Chondrocyte (in vitro differentiated cells): ENCODE measurements at regions not wholly inside any gene's neighbourhood (a gene's known extent, or its start where the extent isn't known, plus 50 kb on each side); places are given as distances from the start of the nearest gene placed in this dataset.

Source experiments
- DNase-seq: peaks from one replicate; pipeline ENCODE4 v3.0.0; 2021; ENCODE audit warnings: mixed read lengths, low spot score
- H3K27ac Mint-ChIP-seq: one replicate; pipeline ENCODE4 v1.8.0; 2021; ENCODE audit warnings: mild to moderate bottlenecking, moderate library complexity, mixed read lengths; ENCODE audit not compliant: unreplicated experiment
- H3K27me3 Mint-ChIP-seq: 2 replicates; pipeline ENCODE4 v1.8.0; 2021; ENCODE audit warnings: low read depth, mixed read lengths
- H3K36me3 Mint-ChIP-seq: 2 replicates; pipeline ENCODE4 v1.8.0; 2021; ENCODE audit warnings: low read depth, mixed read lengths
- H3K4me1 Mint-ChIP-seq: 2 replicates; pipeline ENCODE4 v1.8.0; 2021; ENCODE audit warnings: low read depth, mild to moderate bottlenecking, mixed read lengths
- H3K4me3 Mint-ChIP-seq: one replicate; pipeline ENCODE4 v1.8.0; 2021; ENCODE audit warnings: mild to moderate bottlenecking, moderate library complexity, mixed read lengths; ENCODE audit not compliant: unreplicated experiment
- H3K9me3 Mint-ChIP-seq: 2 replicates; pipeline ENCODE4 v1.8.0; 2021; ENCODE audit warnings: low read depth, mixed read lengths
- TF ChIP-seq, protein P1 (sequence below): fragments of 200-600 bp; sonication (generic); IDR thresholded peaks from 2 replicates; pipeline ENCODE4 v1.5.0; 2021; ENCODE audit warnings: antibody characterized with exemption, mild to moderate bottlenecking, moderate library complexity

DNA sequence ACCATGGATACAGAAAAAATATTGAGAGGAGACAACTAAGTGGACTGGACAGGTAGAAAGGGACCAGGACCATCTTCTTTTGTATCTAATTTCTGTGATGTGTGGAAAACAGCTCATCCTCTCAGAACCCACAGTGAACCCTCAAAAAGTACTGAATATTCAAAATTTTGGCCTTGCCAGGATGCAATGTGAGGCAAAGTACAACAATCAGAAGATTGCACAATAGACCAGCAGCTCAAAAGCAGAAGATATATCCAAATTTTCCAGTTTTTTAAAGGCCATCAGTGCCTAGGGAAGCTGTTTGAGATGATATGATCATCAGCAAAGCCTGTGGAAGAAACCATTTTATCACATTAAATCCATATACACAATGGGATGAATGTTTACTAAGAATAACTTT, 973.3 kb upstream of the MIR17HG start:
- DNase-seq, result no peak
- no peak overlapping the region for H3K27ac Mint-ChIP-seq
- no peak overlapping the region for H3K4me3 Mint-ChIP-seq
- peaks cover 10% of the 10 kb centered on the region for H3K9me3 Mint-ChIP-seq
- no peaks in the 10 kb centered on the region for H3K36me3 Mint-ChIP-seq
- TF ChIP-seq, protein P1, sequence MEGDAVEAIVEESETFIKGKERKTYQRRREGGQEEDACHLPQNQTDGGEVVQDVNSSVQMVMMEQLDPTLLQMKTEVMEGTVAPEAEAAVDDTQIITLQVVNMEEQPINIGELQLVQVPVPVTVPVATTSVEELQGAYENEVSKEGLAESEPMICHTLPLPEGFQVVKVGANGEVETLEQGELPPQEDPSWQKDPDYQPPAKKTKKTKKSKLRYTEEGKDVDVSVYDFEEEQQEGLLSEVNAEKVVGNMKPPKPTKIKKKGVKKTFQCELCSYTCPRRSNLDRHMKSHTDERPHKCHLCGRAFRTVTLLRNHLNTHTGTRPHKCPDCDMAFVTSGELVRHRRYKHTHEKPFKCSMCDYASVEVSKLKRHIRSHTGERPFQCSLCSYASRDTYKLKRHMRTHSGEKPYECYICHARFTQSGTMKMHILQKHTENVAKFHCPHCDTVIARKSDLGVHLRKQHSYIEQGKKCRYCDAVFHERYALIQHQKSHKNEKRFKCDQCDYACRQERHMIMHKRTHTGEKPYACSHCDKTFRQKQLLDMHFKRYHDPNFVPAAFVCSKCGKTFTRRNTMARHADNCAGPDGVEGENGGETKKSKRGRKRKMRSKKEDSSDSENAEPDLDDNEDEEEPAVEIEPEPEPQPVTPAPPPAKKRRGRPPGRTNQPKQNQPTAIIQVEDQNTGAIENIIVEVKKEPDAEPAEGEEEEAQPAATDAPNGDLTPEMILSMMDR, result no peak
- no peaks in the 10 kb centered on the region for H3K27me3 Mint-ChIP-seq
- H3K4me1 Mint-ChIP-seq, result peaks cover 3% of the 10 kb centered on the region

DNA sequence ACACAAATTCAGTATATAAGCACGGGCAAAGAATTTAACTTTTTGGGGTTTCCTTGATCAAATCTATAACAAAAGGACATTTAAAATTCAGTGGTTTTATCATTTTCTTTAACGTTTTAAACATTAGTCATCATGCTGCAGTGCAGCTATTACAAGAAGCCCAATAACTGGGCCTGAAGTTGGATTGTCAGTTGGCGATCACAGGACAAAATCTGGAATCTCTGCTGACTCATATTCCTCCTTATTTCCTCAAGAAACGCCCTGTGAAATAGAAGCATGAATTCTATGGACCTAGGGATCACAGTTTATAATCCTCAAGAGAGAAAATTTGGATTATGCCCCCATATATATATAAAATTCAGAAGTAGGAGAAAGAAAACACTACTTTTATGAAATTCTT, 971.6 kb upstream of the MIR17HG start:
- H3K27ac Mint-ChIP-seq, result no peak overlapping the region
- H3K4me1 Mint-ChIP-seq, result peaks cover 7% of the 10 kb centered on the region
- H3K36me3 Mint-ChIP-seq, result no peaks in the 10 kb centered on the region
- no peak overlapping the region for H3K4me3 Mint-ChIP-seq
- DNase-seq, result no peak
- no peaks in the 10 kb centered on the region for H3K27me3 Mint-ChIP-seq
- peaks cover 12% of the 10 kb centered on the region for H3K9me3 Mint-ChIP-seq
- TF ChIP-seq, protein P1, result no peak

DNA sequence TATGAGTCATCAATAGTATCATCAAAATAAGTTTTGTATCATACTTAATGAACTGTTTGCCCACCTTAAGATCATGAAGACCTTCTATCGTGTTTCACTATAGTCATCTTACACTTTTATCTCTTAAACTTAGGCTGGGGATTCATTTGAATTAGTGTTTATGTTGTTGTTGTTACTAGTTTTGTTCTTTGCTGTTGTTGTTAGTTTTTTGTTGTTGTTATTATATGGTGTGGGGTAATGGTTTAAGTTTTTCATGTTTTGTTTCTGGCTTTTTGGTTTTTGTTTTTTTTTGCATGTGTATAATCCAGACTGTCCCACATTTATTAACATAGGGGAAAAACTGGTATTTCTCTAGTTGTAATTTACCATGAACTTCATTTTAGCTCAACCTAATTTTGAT, 965.1 kb upstream of the MIR17HG start:
- H3K27me3 Mint-ChIP-seq, result no peaks in the 10 kb centered on the region
- peaks cover 8% of the 10 kb centered on the region for H3K4me1 Mint-ChIP-seq
- TF ChIP-seq, protein P1, result no peak
- no peak overlapping the region for H3K4me3 Mint-ChIP-seq
- no peak for DNase-seq
- no peak overlapping the region for H3K27ac Mint-ChIP-seq
- H3K36me3 Mint-ChIP-seq, result no peaks in the 10 kb centered on the region
- peaks cover 4% of the 10 kb centered on the region for H3K9me3 Mint-ChIP-seq

DNA sequence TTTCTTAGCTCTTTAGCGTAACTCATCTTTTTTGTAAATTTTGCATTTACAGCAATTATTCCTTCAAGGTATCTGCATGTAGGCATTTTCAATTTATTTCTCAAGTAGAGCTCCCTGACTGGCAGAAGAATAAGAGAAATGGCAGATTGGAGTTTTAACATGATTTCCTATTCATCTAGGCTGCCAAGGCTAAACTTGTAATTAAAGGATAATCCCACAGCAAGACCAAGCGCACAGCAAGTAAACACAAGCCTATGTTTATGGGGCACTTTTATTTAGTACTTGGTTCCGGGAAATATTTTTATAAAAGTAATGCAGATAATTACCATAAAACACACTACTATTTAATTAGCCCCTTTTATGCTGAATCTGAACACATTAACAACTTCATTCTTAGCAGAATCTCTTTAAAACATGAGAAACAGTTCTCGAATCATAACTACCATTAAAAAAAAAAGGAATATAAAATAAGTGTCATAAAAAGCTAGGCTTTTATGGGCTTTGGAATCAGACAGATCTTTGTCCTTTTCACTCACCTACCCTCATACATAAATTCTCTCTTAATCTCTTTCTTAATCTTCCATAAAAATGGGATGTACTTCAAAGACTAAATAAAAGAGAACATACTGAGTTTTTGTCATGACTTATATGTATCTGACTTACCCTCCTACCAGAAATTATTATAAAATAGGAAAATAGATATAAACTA, 961.6 kb upstream of the MIR17HG start:
- no peak for DNase-seq
- Mint-ChIP-seq H3K9me3 (peaks cover 12% of the 10 kb centered on the region), H3K27me3 (no peaks in the 10 kb centered on the region)

DNA sequence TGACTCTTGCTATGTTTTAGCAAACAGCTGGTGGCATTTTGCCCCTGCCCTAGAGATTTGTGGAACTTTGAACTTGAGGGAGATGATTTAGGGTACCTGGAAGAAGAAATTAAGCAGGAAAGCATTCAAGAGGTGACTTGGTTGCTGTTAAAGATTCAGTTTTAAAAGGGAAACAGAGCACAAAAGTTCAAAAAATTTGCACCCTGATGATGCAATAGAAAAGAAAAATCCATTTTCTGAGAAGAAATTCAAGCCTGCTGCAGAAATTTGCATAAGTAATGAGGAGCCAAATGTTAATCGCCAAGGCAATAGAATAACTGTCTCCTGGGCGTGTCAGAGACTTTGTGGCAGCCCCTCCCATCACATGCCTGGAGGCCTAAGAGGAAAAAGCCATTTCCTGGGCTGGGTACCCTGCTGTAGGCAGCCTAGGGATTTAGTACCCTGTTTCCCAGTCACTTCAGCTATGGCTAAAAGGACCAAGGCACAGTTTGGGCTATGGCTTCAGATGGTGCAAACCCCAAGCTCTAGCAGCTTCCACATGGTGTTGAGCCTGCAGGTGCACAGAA, 958.5 kb upstream of the MIR17HG start:
- peaks cover 16% of the 10 kb centered on the region for H3K9me3 Mint-ChIP-seq

More for the DNA sequence above, 961.6 kb upstream of the MIR17HG start:
- TF ChIP-seq, protein P1, result no peak
- Mint-ChIP-seq H3K4me3 (no peak overlapping the region), H3K4me1 (peaks cover 4% of the 10 kb centered on the region), H3K36me3 (peaks cover under 1% of the 10 kb centered on the region), H3K27ac (no peak overlapping the region)

More for the DNA sequence above, 958.5 kb upstream of the MIR17HG start:
- no peaks in the 10 kb centered on the region for H3K27me3 Mint-ChIP-seq
- no peak overlapping the region for H3K4me3 Mint-ChIP-seq
- TF ChIP-seq, protein P1, result no peak
- no peaks in the 10 kb centered on the region for H3K4me1 Mint-ChIP-seq
- no peak overlapping the region for H3K27ac Mint-ChIP-seq
- peaks cover 2% of the 10 kb centered on the region for H3K36me3 Mint-ChIP-seq
- DNase-seq, result no peak
